ENCODE measurements at regions not wholly inside any gene's neighbourhood (a gene's known extent, or its start where the extent isn't known, plus 50 kb on each side); places are given as distances from the start of the nearest gene placed in this dataset.

GRCh38 chr18:41731884-41732283 is 223.2 kb upstream of the PIK3C3 start:
- no peak overlapping the region for H3K27ac ChIP-seq
- H3K4me3 ChIP-seq: no peak overlapping the region
- DNase-seq: no peak
- no peaks in the 10 kb centered on the region for H3K36me3 ChIP-seq
- no peaks in the 10 kb centered on the region for H3K9me3 ChIP-seq
- TF ChIP-seq POLR2A (IDR thresholded peaks at IDR 0.05): no peak
- TF ChIP-seq, protein P1, sequence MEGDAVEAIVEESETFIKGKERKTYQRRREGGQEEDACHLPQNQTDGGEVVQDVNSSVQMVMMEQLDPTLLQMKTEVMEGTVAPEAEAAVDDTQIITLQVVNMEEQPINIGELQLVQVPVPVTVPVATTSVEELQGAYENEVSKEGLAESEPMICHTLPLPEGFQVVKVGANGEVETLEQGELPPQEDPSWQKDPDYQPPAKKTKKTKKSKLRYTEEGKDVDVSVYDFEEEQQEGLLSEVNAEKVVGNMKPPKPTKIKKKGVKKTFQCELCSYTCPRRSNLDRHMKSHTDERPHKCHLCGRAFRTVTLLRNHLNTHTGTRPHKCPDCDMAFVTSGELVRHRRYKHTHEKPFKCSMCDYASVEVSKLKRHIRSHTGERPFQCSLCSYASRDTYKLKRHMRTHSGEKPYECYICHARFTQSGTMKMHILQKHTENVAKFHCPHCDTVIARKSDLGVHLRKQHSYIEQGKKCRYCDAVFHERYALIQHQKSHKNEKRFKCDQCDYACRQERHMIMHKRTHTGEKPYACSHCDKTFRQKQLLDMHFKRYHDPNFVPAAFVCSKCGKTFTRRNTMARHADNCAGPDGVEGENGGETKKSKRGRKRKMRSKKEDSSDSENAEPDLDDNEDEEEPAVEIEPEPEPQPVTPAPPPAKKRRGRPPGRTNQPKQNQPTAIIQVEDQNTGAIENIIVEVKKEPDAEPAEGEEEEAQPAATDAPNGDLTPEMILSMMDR (IDR thresholded peaks at IDR 0.05): no peak
- no peaks in the 10 kb centered on the region for H3K27me3 ChIP-seq
- no peaks in the 10 kb centered on the region for H3K4me1 ChIP-seq

- no peak for DNase-seq
- Histone ChIP-seq H3K27me3 (no peaks in the 10 kb centered on the region), H3K36me3 (no peaks in the 10 kb centered on the region), H3K4me3 (no peak overlapping the region), H3K4me1 (no peaks in the 10 kb centered on the region), H3K9me3 (no peaks in the 10 kb centered on the region), H3K27ac (no peak overlapping the region)
- TF ChIP-seq POLR2A (IDR thresholded peaks at IDR 0.05): no peak
- TF ChIP-seq, protein P1 (IDR thresholded peaks at IDR 0.05): no peak
These were observed 230.8 kb upstream of the PIK3C3 start for GRCh38 chr18:41724195-41724594.

- H3K9me3 ChIP-seq: no peaks in the 10 kb centered on the region
- H3K4me1 ChIP-seq: no peaks in the 10 kb centered on the region
- no peak for DNase-seq
- TF ChIP-seq POLR2A (IDR thresholded peaks at IDR 0.05): no peak
- TF ChIP-seq, protein P1 (IDR thresholded peaks at IDR 0.05): no peak
- H3K4me3 ChIP-seq: no peak overlapping the region
- no peaks in the 10 kb centered on the region for H3K36me3 ChIP-seq
- no peak overlapping the region for H3K27ac ChIP-seq
- no peaks in the 10 kb centered on the region for H3K27me3 ChIP-seq
These were observed 233.8 kb upstream of the PIK3C3 start for GRCh38 chr18:41721103-41721790.

DNA sequence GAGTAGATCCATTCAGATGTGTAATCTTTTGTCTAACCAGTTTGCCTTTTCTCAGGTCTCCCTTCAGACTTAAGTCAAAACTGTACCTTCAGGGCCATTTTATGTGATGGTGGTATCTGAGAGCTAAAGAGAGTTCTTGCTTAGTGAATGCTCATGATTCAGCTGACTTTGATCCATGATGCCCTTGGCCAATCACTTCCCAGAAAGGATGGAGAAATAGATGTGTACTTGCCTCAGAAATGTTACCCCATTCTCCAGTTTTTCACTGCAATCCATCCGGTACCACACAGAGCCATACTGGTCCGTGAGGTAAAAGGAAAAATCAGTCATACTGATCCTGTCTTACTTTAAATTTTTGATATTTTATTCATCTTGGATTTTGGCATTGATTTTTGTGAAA is 234.8 kb upstream of the PIK3C3 start:
- DNase-seq: no peak
- Histone ChIP-seq H3K27ac (no peak overlapping the region), H3K36me3 (no peaks in the 10 kb centered on the region), H3K4me3 (no peak overlapping the region), H3K27me3 (no peaks in the 10 kb centered on the region), H3K4me1 (no peaks in the 10 kb centered on the region), H3K9me3 (no peaks in the 10 kb centered on the region)
- no peak for TF ChIP-seq POLR2A (IDR thresholded peaks at IDR 0.05)
- TF ChIP-seq, protein P1 (IDR thresholded peaks at IDR 0.05): no peak

DNA sequence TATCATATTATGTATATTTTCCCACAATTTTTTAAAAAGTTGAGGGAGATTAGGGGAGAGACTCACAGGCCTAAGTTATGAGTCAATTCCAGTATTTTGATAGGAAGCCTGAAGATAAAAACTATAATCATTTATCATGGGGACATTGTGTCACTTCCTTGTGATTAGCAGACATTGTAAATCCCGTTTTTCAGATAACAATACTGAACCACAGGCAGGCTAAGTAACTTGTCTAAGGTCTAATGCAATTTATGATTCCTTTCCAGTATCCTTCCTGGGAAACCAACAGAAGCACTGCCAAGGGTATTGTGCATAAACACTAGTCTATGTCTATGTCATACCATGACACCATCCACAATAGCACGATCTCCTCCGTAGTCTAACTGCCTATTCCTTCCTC is 235.2 kb upstream of the PIK3C3 start:
- Histone ChIP-seq H3K36me3 (no peaks in the 10 kb centered on the region), H3K4me3 (no peak overlapping the region), H3K27ac (no peak overlapping the region), H3K9me3 (no peaks in the 10 kb centered on the region), H3K4me1 (no peaks in the 10 kb centered on the region), H3K27me3 (no peaks in the 10 kb centered on the region)
- TF ChIP-seq POLR2A (IDR thresholded peaks at IDR 0.05): no peak
- TF ChIP-seq, protein P1 (IDR thresholded peaks at IDR 0.05): no peak
- DNase-seq: no peak

GRCh38 chr18:41714872-41715271 is 240.2 kb upstream of the PIK3C3 start:
- no peak overlapping the region for H3K27ac ChIP-seq
- DNase-seq: no peak
- no peak overlapping the region for H3K4me3 ChIP-seq
- no peaks in the 10 kb centered on the region for H3K4me1 ChIP-seq
- TF ChIP-seq POLR2A (IDR thresholded peaks at IDR 0.05): no peak
- TF ChIP-seq, protein P1 (IDR thresholded peaks at IDR 0.05): no peak
- no peaks in the 10 kb centered on the region for H3K27me3 ChIP-seq
- H3K36me3 ChIP-seq: no peaks in the 10 kb centered on the region
- H3K9me3 ChIP-seq: no peaks in the 10 kb centered on the region

All from Peyer's patch (tissue), 4 donors.